ENCODE measurements at regions not wholly inside any gene's neighbourhood (a gene's known extent, or its start where the extent isn't known, plus 50 kb on each side); places are given as distances from the start of the nearest gene placed in this dataset.

- no peaks in the 10 kb centered on the region for H3K4me1 ChIP-seq (ENCODE audit: control insufficient read depth in 4 of 4, insufficient read depth in 4 of 4, low read length in 3 of 4)
- no peaks in the 10 kb centered on the region for H3K36me3 ChIP-seq (ENCODE audit: control insufficient read depth in 4 of 4, insufficient read depth in 3 of 4, low read depth in 1 of 4, low read length in 3 of 4)
- H3K9me3 ChIP-seq (ENCODE audit: control insufficient read depth in 4 of 4, low read length in 3 of 4), result no peaks in the 10 kb centered on the region
- no peaks in the 10 kb centered on the region for H3K27me3 ChIP-seq (ENCODE audit: control insufficient read depth in 4 of 4, insufficient read depth in 4 of 4, low read length in 3 of 4)
- DNase-seq (ENCODE audit: low spot score), result no peak
- no peak overlapping the region for H3K9ac ChIP-seq (ENCODE audit: low read depth in 1 of 2, low read length in 2 of 2)
- no peak overlapping the region for H3K4me3 ChIP-seq (ENCODE audit: low read depth in 1 of 3, low read length in 3 of 3)
- no peak overlapping the region for H3K27ac ChIP-seq (ENCODE audit: low read depth in 1 of 2, low read length in 2 of 2)
- TF ChIP-seq RAD21 (IDR thresholded peaks at IDR 0.05) (no peak), GABPA (IDR thresholded peaks at IDR 0.05 in 1 of 2, conservative IDR thresholded peaks at IDR 0.05 in 1 of 2) (no peak), NR2F2 (IDR thresholded peaks at IDR 0.05) (no peak), FOXA2 (IDR thresholded peaks at IDR 0.05) (no peak)
These were observed 655.3 kb downstream of the SH3BGRL start for GRCh38 chrX:81857192-81857591.

- Histone ChIP-seq H3K36me3 (ENCODE audit: control insufficient read depth in 4 of 4, insufficient read depth in 3 of 4, low read depth in 1 of 4, low read length in 3 of 4) (no peaks in the 10 kb centered on the region), H3K4me3 (ENCODE audit: low read depth in 1 of 3, low read length in 3 of 3) (no peak overlapping the region), H3K27ac (ENCODE audit: low read depth in 1 of 2, low read length in 2 of 2) (no peak overlapping the region), H3K4me1 (ENCODE audit: control insufficient read depth in 4 of 4, insufficient read depth in 4 of 4, low read length in 3 of 4) (no peaks in the 10 kb centered on the region), H3K27me3 (ENCODE audit: control insufficient read depth in 4 of 4, insufficient read depth in 4 of 4, low read length in 3 of 4) (no peaks in the 10 kb centered on the region), H3K9ac (ENCODE audit: low read depth in 1 of 2, low read length in 2 of 2) (no peak overlapping the region), H3K9me3 (ENCODE audit: control insufficient read depth in 4 of 4, low read length in 3 of 4) (peaks cover 0 to 22% (median 4%) of the 10 kb centered on the region in 4 donors)
- 78% methylated on average over 3 of the region's 3 CpGs for WGBS
- TF ChIP-seq NR2F2 (IDR thresholded peaks at IDR 0.05) (no peak), FOXA1 (IDR thresholded peaks at IDR 0.05) (no peak), YY1 (IDR thresholded peaks at IDR 0.05) (no peak), CTCF (IDR thresholded peaks at IDR 0.05; ENCODE audit: low read depth, low read length, missing input control) (no peak), REST (IDR thresholded peaks at IDR 0.05) (no peak), RAD21 (IDR thresholded peaks at IDR 0.05) (no peak), EGR1 (IDR thresholded peaks at IDR 0.05; ENCODE audit: low read depth in 2 of 2) (no peak), HNF4G (IDR thresholded peaks at IDR 0.05) (no peak), ZBTB33 (IDR thresholded peaks at IDR 0.05) (no peak), HNF4A (conservative IDR thresholded peaks at IDR 0.05) (no peak), TAF1 (conservative IDR thresholded peaks at IDR 0.05) (no peak), FOXA2 (IDR thresholded peaks at IDR 0.05) (no peak), RXRA (IDR thresholded peaks at IDR 0.05) (no peak), SP1 (IDR thresholded peaks at IDR 0.05) (no peak)
- TF ChIP-seq, protein P1, sequence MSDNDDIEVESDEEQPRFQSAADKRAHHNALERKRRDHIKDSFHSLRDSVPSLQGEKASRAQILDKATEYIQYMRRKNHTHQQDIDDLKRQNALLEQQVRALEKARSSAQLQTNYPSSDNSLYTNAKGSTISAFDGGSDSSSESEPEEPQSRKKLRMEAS (IDR thresholded peaks at IDR 0.05), result no peak
- DNase-seq (ENCODE audit: low spot score), result no peak
These were observed 665.0 kb downstream of the SH3BGRL start for GRCh38 chrX:81866873-81867272.

Measured in liver (tissue), 8 donors.